Adrenal gland (tissue), 9 donors: ENCODE measurements at regions not wholly inside any gene's neighbourhood (a gene's known extent, or its start where the extent isn't known, plus 50 kb on each side); places are given as distances from the start of the nearest gene placed in this dataset.

Experiments
- DNase-seq, 7 donors: peaks; one replicate each; pipeline ENCODE4 v3.0.0-alpha.2; 2019 to 2020
- H3K27ac ChIP-seq, 5 donors: fragments of 200-600 bp; sonication (generic) in 4 of 5; 1 replicate in 3 of 5; 2 replicates in 2 of 5; pipeline versions ENCODE4 v1.5.1 to v1.8.0; 2016 to 2020; ENCODE audit warnings: mild to moderate bottlenecking in 1 of 5
- H3K27me3 ChIP-seq: fragments of 200-600 bp; 2 replicates; pipeline ENCODE4 v1.8.0; 2021
- H3K36me3 ChIP-seq, 2 donors: fragments of 200-600 bp; replicated peaks in 1 of 2; 1 replicate in 1 of 2; 2 replicates in 1 of 2; pipeline versions ENCODE4 v1.5.1 to v1.8.0; 2018 to 2022
- H3K4me1 ChIP-seq, 2 donors: fragments of 200-600 bp; replicated peaks in 1 of 2; 1 replicate in 1 of 2; 2 replicates in 1 of 2; pipeline versions ENCODE4 v1.5.1 to v1.8.0; 2018 to 2021
- H3K4me3 ChIP-seq, 4 donors: fragments of 200-600 bp; sonication (generic) in 3 of 4; one replicate each; pipeline ENCODE4 v1.5.1; 2016 to 2018
- H3K9me3 ChIP-seq, 3 donors: fragments of 200-600 bp; sonication (generic) in 1 of 3; replicated peaks in 1 of 3; 1 replicate in 2 of 3; 2 replicates in 1 of 3; pipeline versions ENCODE4 v1.5.1 to v1.8.0; 2016 to 2021
- POLR2A ChIP-seq, 2 donors: fragments of 450-650 bp; IDR thresholded peaks; one replicate each; pipeline ENCODE4 v1.6.1; 2017; ENCODE audit warnings: antibody characterized with exemption in 2 of 2, mild to moderate bottlenecking in 2 of 2, moderate library complexity in 1 of 2
- WGBS, 4 donors: extraction: QIAGEN DNeasy Blood & Tissue Kit in 2 of 4; methylation state at CpG; one replicate each; pipeline versions ENCODE4 v1.1.5 to v1.1.7; 2013 to 2017; 5-methylcytosine and 5-hydroxymethylcytosine counted together
- intact Hi-C, 2 donors: fragments of 100-400 bp; cut with DNase I; formaldehyde crosslinking; loops; one replicate each; pipeline versions ENCODE4 v1.14.1 to v1.15.0; 2022 to 2023
- TF ChIP-seq, protein P1 (sequence below), 6 experiments: fragments of 450-650 bp in 4 of 6; fragments of 200-600 bp in 2 of 6; sonication (generic) in 1 of 6; IDR thresholded peaks; 1 replicate in 5 of 6; 2 replicates in 1 of 6; pipeline versions ENCODE4 v1.5.1 to v1.8.0; 2016 to 2021; ENCODE audit warnings: antibody characterized with exemption in 6 of 6, mild to moderate bottlenecking in 2 of 6, moderate library complexity in 1 of 6
- donor health status: healthy with polysubstance abuse.
- donor health status: Bipolar disorder and iron deficiency.
- donor health status: DM: yes; HTN: yes; CAD: no.
- donor health status: DM: no; HTN: no; CAD: no.
- donor health status: DM: no; HTN: no; CAD: no.

DNA sequence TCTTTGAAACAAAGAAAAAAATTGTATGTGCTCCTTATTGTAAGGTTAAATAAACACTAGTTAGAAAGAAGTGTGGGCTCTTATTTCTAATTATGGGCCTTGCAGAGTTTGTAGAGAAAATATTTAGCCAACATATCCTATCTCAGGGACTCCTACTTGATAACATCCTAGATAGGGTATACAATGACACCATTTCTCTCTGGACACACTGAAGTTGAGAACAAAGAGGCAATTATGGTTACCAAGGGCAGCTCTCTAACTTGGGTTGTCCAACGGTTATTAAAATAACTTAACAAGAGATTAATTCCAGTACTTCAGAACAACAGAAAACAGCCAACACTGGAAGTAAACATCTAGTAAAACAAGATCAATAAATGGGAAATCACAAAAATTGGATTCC is 69.0 kb upstream of the ZC3H11B start:
- TF ChIP-seq, protein P1, sequence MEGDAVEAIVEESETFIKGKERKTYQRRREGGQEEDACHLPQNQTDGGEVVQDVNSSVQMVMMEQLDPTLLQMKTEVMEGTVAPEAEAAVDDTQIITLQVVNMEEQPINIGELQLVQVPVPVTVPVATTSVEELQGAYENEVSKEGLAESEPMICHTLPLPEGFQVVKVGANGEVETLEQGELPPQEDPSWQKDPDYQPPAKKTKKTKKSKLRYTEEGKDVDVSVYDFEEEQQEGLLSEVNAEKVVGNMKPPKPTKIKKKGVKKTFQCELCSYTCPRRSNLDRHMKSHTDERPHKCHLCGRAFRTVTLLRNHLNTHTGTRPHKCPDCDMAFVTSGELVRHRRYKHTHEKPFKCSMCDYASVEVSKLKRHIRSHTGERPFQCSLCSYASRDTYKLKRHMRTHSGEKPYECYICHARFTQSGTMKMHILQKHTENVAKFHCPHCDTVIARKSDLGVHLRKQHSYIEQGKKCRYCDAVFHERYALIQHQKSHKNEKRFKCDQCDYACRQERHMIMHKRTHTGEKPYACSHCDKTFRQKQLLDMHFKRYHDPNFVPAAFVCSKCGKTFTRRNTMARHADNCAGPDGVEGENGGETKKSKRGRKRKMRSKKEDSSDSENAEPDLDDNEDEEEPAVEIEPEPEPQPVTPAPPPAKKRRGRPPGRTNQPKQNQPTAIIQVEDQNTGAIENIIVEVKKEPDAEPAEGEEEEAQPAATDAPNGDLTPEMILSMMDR (IDR thresholded peaks at IDR 0.05) = no peak
- TF ChIP-seq POLR2A (IDR thresholded peaks at IDR 0.05) = no peak
- DNase-seq = no peak
- intact Hi-C loops = no loop called here
- H3K36me3 ChIP-seq = no peaks in the 10 kb centered on the region
- no peak overlapping the region for H3K4me3 ChIP-seq
- no peaks in the 10 kb centered on the region for H3K9me3 ChIP-seq
- no peak overlapping the region for H3K27ac ChIP-seq
- H3K27me3 ChIP-seq = no peaks in the 10 kb centered on the region
- 70 to 80% (median 72%) methylated on average over 1 of the region's 1 CpG for WGBS, 4 donors
- peaks cover 0 to 6% of the 10 kb centered on the region in 2 donors for H3K4me1 ChIP-seq

DNA sequence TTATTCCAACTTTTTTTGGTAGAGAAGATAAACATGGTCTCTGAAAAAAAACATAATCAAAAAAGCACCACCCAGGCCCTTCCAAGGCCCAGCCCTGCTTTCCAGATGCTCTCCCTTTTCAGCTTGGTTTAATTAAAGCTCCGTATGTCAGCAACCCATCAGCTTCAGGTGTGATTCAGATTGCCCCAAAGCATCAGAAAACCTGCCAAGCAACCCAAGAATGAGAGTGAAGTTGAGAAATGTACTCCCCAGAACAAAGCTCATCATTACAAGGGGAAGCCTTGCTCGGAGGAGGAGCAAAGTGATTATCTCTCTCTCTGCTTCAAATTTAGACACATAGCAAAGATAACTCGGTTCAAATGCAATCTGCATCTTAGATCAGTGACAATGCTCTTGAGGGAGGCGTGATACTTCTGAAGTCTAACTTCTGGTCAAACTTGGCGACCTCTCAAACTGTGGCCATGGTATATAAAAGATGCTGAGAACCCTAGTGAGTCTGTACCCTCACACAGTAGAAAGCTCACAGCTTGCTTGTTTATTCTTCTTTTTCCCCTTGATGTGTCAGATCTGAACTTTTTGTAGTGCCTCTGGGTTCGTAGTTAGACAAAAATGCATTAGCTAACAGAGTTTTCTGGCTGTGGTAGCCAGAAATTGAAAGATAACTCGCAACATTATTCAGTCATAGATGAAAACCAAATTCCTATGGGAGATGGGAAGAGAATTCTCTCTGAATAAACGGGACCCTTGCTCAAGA is 63.3 kb upstream of the ZC3H11B start:
- H3K27me3 ChIP-seq = no peaks in the 10 kb centered on the region
- WGBS, 4 donors = 73 to 91% (median 78%) methylated on average over 8 of the region's 8 CpGs
- DNase-seq = no peak
- no peaks in the 10 kb centered on the region for H3K4me1 ChIP-seq
- no peak overlapping the region for H3K4me3 ChIP-seq
- intact Hi-C loops = no loop called here
- no peaks in the 10 kb centered on the region for H3K9me3 ChIP-seq
- H3K27ac ChIP-seq = no peak overlapping the region
- TF ChIP-seq, protein P1 (IDR thresholded peaks at IDR 0.05) = no peak
- TF ChIP-seq POLR2A (IDR thresholded peaks at IDR 0.05) = no peak
- H3K36me3 ChIP-seq = no peaks in the 10 kb centered on the region

DNA sequence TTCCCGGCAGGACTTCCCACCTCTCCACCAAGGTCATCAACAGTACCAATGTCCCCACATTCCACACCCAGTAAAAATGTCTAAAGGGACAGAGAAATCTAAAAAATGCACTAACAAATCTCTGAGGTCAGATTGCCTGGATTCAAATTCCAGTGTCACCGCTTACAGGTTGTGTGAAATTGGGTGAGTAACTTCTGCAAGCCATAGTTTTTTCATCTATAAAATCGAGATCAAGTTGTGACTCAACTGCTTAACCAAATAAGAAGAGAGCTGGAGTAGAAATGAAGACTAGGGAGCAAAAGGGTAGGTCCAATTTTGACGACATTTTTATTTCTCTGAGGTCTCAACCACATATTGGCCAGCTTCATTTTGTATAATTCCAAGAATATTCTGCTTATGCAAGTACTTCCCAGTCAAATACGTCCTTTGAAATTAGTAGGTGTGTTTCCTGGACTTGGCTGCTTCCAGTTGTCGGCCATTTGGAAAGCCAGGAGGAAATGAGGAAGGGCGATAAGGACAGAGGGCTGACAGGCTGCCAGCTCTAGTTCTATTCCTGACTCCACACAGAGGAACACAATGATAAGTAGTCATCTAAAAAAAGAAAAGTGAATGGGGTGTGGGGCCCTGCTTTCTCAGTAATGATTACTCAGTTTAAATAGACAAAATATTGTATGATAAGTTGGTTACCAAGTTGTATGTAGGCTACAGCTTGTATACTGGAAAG is 57.7 kb upstream of the ZC3H11B start:
- intact Hi-C loops = no loop called here
- H3K27ac ChIP-seq = no peak overlapping the region
- H3K4me3 ChIP-seq = no peak overlapping the region
- WGBS, 4 donors = 57 to 62% (median 60%) methylated on average over 7 of the region's 7 CpGs
- H3K27me3 ChIP-seq = no peaks in the 10 kb centered on the region
- TF ChIP-seq POLR2A (IDR thresholded peaks at IDR 0.05) = no peak
- TF ChIP-seq, protein P1 (IDR thresholded peaks at IDR 0.05) = no peak
- no peaks in the 10 kb centered on the region for H3K36me3 ChIP-seq
- peaks cover 0 to 8% of the 10 kb centered on the region in 2 donors for H3K4me1 ChIP-seq
- peak; percentile 17 to 72 (median 42) for DNase-seq
- no peaks in the 10 kb centered on the region for H3K9me3 ChIP-seq

DNA sequence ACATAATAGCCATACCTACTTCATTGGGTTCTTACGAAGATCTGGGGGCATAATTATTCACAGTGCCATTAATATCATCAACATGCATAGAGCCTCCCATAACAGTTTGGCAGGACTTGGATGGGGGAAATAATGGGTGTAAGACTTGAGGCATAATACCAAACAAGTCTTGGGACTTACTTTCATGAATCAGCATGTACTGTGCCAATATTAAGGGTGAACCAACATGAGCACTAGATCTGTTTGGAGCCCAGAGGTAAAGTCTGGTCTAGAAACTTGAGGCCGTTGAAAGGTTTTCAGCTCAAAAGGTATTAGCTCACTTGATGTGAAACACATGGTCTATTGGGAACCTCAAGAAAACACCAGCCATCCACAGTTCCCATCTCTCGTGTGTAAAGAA is 56.7 kb upstream of the ZC3H11B start:
- no peak for DNase-seq
- H3K27ac ChIP-seq = no peak overlapping the region
- TF ChIP-seq POLR2A (IDR thresholded peaks at IDR 0.05) = no peak
- intact Hi-C loops = no loop called here
- H3K36me3 ChIP-seq = no peaks in the 10 kb centered on the region
- 84 to 94% (median 89%) methylated on average over 3 of the region's 3 CpGs for WGBS, 4 donors
- H3K4me3 ChIP-seq = no peak overlapping the region
- no peaks in the 10 kb centered on the region for H3K27me3 ChIP-seq
- H3K9me3 ChIP-seq = no peaks in the 10 kb centered on the region
- peaks cover 0 to 8% of the 10 kb centered on the region in 2 donors for H3K4me1 ChIP-seq
